ENCODE measurements at regions not wholly inside any gene's neighbourhood (a gene's known extent, or its start where the extent isn't known, plus 50 kb on each side); places are given as distances from the start of the nearest gene placed in this dataset.

- TF ChIP-seq, protein P1, sequence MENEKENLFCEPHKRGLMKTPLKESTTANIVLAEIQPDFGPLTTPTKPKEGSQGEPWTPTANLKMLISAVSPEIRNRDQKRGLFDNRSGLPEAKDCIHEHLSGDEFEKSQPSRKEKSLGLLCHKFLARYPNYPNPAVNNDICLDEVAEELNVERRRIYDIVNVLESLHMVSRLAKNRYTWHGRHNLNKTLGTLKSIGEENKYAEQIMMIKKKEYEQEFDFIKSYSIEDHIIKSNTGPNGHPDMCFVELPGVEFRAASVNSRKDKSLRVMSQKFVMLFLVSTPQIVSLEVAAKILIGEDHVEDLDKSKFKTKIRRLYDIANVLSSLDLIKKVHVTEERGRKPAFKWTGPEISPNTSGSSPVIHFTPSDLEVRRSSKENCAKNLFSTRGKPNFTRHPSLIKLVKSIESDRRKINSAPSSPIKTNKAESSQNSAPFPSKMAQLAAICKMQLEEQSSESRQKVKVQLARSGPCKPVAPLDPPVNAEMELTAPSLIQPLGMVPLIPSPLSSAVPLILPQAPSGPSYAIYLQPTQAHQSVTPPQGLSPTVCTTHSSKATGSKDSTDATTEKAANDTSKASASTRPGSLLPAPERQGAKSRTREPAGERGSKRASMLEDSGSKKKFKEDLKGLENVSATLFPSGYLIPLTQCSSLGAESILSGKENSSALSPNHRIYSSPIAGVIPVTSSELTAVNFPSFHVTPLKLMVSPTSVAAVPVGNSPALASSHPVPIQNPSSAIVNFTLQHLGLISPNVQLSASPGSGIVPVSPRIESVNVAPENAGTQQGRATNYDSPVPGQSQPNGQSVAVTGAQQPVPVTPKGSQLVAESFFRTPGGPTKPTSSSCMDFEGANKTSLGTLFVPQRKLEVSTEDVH (IDR thresholded peaks at IDR 0.05; ENCODE audit: low read depth, partially characterized antibody), result no peak
- TF ChIP-seq CTCF (IDR thresholded peaks at IDR 0.05 in 2 of 3, conservative IDR thresholded peaks at IDR 0.05 in 1 of 3; ENCODE audit: insufficient read depth in 2 of 3, low read depth in 1 of 3, low read length in 3 of 3) (no peak), CUX1 (CRISPR knock-in tag; IDR thresholded peaks at IDR 0.05) (no peak), HOXB6 (CRISPR knock-in tag; IDR thresholded peaks at IDR 0.05; ENCODE audit: borderline replicate concordance) (no peak), KLF16 (IDR thresholded peaks at IDR 0.05) (no peak)
- TF ChIP-seq, protein P2, sequence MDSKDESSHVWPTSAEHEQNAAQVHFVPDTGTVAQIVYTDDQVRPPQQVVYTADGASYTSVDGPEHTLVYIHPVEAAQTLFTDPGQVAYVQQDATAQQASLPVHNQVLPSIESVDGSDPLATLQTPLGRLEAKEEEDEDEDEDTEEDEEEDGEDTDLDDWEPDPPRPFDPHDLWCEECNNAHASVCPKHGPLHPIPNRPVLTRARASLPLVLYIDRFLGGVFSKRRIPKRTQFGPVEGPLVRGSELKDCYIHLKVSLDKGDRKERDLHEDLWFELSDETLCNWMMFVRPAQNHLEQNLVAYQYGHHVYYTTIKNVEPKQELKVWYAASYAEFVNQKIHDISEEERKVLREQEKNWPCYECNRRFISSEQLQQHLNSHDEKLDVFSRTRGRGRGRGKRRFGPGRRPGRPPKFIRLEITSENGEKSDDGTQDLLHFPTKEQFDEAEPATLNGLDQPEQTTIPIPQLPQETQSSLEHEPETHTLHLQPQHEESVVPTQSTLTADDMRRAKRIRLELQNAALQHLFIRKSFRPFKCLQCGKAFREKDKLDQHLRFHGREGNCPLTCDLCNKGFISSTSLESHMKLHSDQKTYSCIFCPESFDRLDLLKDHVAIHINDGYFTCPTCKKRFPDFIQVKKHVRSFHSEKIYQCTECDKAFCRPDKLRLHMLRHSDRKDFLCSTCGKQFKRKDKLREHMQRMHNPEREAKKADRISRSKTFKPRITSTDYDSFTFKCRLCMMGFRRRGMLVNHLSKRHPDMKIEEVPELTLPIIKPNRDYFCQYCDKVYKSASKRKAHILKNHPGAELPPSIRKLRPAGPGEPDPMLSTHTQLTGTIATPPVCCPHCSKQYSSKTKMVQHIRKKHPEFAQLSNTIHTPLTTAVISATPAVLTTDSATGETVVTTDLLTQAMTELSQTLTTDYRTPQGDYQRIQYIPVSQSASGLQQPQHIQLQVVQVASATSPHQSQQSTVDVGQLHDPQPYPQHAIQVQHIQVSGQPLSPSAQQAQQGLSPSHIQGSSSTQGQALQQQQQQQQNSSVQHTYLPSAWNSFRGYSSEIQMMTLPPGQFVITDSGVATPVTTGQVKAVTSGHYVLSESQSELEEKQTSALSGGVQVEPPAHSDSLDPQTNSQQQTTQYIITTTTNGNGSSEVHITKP (IDR thresholded peaks at IDR 0.05; ENCODE audit: partially characterized antibody), result no peak
Observed at GRCh38 chr3:73150369-73151130, 89.1 kb downstream of the EBLN2 start.

Measured in K562 (cell line).